ENCODE measurements at regions not wholly inside any gene's neighbourhood (a gene's known extent, or its start where the extent isn't known, plus 50 kb on each side); places are given as distances from the start of the nearest gene placed in this dataset.

DNA sequence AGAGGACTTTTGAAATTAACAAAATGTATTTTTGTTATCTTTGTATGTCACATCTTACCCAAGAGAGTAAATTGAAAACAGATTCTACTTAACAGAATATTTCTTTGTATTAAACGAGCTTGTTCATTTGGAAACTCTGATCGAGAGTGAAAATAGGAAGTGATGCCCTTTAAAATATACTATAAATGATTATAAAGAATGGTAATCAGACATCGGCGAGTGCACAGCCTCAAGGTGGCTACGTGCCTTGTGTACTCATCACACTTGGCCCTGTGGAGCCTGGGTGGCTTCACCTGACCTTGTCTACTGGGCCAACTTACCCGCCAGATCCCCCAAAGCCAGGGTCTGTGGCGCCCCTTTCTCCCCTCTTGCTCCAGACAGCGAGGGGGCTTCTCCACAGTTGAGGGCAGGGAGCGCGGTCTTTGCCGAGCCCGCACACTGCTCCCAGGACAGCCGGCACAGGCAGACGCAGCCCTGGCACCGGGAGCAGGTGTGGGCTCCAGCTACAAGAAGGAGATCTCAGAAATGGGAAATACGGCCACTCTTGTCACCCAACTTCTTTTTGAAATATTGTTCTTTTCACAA is 243.2 kb downstream of the CEMIP2 start:
- TF ChIP-seq, protein P1, sequence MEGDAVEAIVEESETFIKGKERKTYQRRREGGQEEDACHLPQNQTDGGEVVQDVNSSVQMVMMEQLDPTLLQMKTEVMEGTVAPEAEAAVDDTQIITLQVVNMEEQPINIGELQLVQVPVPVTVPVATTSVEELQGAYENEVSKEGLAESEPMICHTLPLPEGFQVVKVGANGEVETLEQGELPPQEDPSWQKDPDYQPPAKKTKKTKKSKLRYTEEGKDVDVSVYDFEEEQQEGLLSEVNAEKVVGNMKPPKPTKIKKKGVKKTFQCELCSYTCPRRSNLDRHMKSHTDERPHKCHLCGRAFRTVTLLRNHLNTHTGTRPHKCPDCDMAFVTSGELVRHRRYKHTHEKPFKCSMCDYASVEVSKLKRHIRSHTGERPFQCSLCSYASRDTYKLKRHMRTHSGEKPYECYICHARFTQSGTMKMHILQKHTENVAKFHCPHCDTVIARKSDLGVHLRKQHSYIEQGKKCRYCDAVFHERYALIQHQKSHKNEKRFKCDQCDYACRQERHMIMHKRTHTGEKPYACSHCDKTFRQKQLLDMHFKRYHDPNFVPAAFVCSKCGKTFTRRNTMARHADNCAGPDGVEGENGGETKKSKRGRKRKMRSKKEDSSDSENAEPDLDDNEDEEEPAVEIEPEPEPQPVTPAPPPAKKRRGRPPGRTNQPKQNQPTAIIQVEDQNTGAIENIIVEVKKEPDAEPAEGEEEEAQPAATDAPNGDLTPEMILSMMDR (IDR thresholded peaks at IDR 0.05; ENCODE audit: insufficient read depth, low read depth, low read length): no peak

DNA sequence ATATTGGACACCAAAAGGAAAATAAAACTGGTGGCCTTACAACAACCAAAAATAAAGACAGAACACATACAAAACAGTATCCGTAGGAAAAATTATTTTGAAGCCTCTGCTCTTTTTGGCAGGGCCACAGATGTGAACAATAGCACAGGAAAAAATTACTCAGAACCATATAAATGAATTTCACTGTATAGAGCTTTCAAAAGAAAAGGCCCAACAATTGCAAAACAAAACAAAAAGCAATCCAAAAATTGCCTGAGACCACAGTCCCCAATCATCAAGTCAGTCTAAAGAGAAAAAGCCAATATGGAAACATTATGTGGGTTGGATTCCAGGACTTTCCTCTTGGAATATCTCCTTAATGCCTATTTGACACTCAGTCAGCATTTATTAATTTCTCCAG is 243.8 kb downstream of the CEMIP2 start:
- no peak for DNase-seq (ENCODE audit: low read depth)
- TF ChIP-seq, protein P1 (IDR thresholded peaks at IDR 0.05; ENCODE audit: insufficient read depth, low read depth, low read length): no peak
- no peak overlapping the region for H3K4me3 ChIP-seq (ENCODE audit: low read depth, low read length)

More for the DNA sequence above, 243.2 kb downstream of the CEMIP2 start:
- DNase-seq (ENCODE audit: low read depth): no peak
- H3K4me3 ChIP-seq (ENCODE audit: low read depth, low read length): no peak overlapping the region

DNA sequence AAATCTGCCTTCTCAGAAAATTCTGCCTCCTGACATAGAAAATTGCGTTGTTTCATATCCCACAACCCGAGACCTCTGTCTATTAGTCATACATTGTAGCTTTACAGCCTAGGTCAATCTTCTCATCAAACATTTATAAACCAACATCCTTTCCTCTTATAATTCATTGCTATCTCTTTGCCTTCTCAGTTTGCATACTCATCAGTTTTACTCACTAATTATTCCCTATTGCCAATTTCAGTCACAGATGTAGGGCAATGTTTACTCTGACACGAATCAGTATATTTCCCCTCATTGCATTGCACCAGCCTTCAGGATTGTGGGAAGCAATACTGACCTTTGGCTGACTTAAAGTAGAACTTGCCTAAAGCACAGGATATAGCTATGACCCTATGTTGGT is 247.2 kb downstream of the CEMIP2 start:
- TF ChIP-seq, protein P1 (IDR thresholded peaks at IDR 0.05; ENCODE audit: insufficient read depth, low read depth, low read length): no peak
- DNase-seq (ENCODE audit: low read depth): no peak
- no peak overlapping the region for H3K4me3 ChIP-seq (ENCODE audit: low read depth, low read length)

DNA sequence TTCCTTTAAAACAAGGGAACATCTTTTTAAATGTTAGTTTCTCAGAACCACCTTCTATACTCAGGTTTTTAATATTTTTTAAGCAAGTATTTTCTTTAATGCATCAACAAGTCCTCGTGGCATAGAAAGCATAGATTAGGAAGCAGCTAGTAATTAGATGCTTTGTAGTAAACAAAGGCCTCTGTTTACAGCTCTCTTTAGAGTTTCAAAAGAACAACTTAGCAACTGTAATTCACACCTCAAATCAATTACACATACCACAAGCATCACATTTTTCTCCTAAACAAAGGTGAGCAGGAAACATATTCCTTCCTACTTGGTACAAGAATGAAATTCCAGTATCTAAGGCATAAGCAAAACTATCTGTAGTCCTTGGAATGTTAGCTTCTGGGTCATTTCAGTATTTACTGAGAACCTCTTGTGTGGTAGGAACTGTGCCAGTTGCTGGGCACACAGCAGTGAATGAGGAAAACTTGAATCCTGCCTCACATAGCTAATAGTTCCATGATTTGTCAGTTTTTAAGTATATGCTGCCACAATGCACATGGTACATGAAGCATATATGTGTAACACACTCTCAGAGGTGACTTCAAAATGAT is 249.1 kb downstream of the CEMIP2 start:
- TF ChIP-seq, protein P1 (IDR thresholded peaks at IDR 0.05; ENCODE audit: insufficient read depth, low read depth, low read length): no peak
- no peak overlapping the region for H3K4me3 ChIP-seq (ENCODE audit: low read depth, low read length)
- no peak for DNase-seq (ENCODE audit: low read depth)

DNA sequence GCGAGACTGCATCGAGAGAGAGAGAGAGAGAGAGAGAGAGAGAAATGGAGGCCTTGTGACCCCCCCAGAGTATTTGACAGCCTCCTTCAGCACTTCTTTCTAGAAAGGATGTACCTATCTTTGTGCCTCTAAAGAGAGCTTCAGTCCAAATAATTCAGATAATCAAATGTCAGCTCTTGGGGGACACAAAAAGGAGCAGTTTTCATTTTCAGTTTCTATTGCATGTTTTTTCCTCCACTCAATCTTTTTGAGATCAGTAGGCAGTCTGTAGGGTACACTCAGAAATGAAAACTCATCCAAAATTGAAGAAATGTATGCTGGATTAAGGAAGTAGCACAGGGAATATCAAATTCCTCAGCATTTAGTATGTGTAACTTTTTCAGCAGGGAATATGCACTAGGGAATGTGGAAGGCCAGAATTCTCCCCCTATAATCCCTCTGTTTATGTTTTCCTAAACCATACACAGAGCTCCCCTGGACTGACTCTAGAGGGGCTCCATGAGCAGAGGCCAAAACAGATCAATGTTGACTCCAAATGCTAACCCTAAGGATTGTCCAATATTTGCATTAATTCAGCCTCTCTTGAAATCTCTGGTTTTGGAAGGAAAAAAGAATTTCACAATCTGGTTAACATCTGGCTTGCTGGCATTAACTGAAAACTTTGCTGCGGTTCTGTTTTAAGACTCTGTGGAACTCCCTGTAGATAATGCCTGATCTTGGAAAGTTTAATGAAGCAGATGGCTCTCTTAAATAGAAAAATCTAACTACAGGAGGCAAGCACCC is 250.1 kb downstream of the CEMIP2 start:
- TF ChIP-seq, protein P1 (IDR thresholded peaks at IDR 0.05; ENCODE audit: insufficient read depth, low read depth, low read length): no peak
- H3K4me3 ChIP-seq (ENCODE audit: low read depth, low read length): no peak overlapping the region
- peak; percentile 79 for DNase-seq (ENCODE audit: low read depth)

DNA sequence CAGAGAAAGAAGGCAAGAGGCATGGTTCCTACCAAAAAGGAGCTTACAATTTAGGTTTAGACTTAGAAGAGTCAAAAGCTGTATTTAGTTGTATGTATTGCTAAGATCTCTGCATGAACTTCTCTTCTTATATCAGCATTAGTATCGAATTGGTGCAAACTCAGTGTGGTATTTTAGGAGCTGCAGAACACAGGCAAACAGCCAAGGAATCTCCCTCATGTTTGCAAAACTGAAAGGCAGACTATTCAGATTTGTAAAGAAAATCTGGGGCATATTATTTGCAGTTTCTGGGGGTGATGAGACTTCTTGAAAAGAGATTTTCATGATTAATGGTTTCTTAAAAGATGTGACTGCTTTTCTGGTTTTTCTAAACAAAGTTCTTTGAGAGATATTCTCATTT is 252.7 kb downstream of the CEMIP2 start:
- no peak overlapping the region for H3K4me3 ChIP-seq (ENCODE audit: low read depth, low read length)
- TF ChIP-seq, protein P1 (IDR thresholded peaks at IDR 0.05; ENCODE audit: insufficient read depth, low read depth, low read length): no peak
- DNase-seq (ENCODE audit: low read depth): no peak
